CD4-positive, alpha-beta T cell (primary cell): ENCODE measurements at regions not wholly inside any gene's neighbourhood (a gene's known extent, or its start where the extent isn't known, plus 50 kb on each side); places are given as distances from the start of the nearest gene placed in this dataset.

Experiments used
- ATAC-seq: fragments of 200-7000 bp; cut with Tn5 transposase; one replicate; pipeline ENCODE4 v1.10.0; 2022; ENCODE audit warnings: mild to moderate bottlenecking; ENCODE audit not compliant: poor library complexity
- CTCF ChIA-PET: fragments of 350-600 bp; sonication (Branson Sonifier 250); formaldehyde crosslinking; loops from one replicate; lab custom pipeline; 2021; ENCODE audit warnings: antibody characterized with exemption, inconsistent platforms; lab: Charles Lee
- POLR2A ChIA-PET: fragments of 350-600 bp; sonication (Branson Sonifier 250); formaldehyde crosslinking; loops from one replicate; lab custom pipeline; 2021; ENCODE audit warnings: antibody characterized with exemption, inconsistent platforms; lab: Charles Lee
- DNase-seq, 14 experiments: peaks; one replicate each; pipeline ENCODE4 v3.0.0-alpha.2; 2013 to 2020; ENCODE audit warnings: mixed read lengths in 2 of 14
- H3K27ac ChIP-seq, 2 donors: one replicate each; pipeline versions ENCODE4 v1.5.1 to v1.7.0; 2013; ENCODE audit warnings: low read length in 2 of 2, low read depth in 1 of 2, mild to moderate bottlenecking in 1 of 2
- H3K27me3 ChIP-seq, 2 experiments: 1 replicate in 1 of 2; 2 replicates in 1 of 2; pipeline versions ENCODE4 v1.6.1 to v1.7.0; 2013; ENCODE audit warnings: low read length in 2 of 2, control low read depth in 1 of 2, mild to moderate bottlenecking in 1 of 2, moderate library complexity in 1 of 2; ENCODE audit not compliant: insufficient read depth in 2 of 2, control insufficient read depth in 1 of 2
- H3K36me3 ChIP-seq: one replicate; pipeline ENCODE4 v1.6.1; 2013; ENCODE audit warnings: low read length, control low read depth; ENCODE audit not compliant: insufficient read depth
- H3K4me1 ChIP-seq: one replicate; pipeline ENCODE4 v1.6.1; 2013; ENCODE audit warnings: low read length, control low read depth; ENCODE audit not compliant: insufficient read depth
- H3K4me3 ChIP-seq: one replicate; pipeline ENCODE4 v1.5.1; 2013; ENCODE audit warnings: mild to moderate bottlenecking, low read length, moderate library complexity
- H3K9me3 ChIP-seq, 2 experiments: 1 replicate in 1 of 2; 2 replicates in 1 of 2; pipeline versions ENCODE4 v1.6.1 to v1.7.0; 2013; ENCODE audit warnings: low read length in 2 of 2, mild to moderate bottlenecking in 2 of 2, control low read depth in 1 of 2, moderate library complexity in 1 of 2; ENCODE audit not compliant: control insufficient read depth in 1 of 2, insufficient read depth in 1 of 2
- H3K27ac Mint-ChIP-seq: one replicate; pipeline ENCODE4 v1.8.0; 2020; ENCODE audit warnings: mixed read lengths
- H3K27me3 Mint-ChIP-seq: one replicate; pipeline ENCODE4 v1.8.0; 2021; ENCODE audit warnings: mixed read lengths
- H3K36me3 Mint-ChIP-seq: one replicate; pipeline ENCODE4 v1.8.0; 2021; ENCODE audit warnings: low read depth, mixed read lengths
- H3K4me1 Mint-ChIP-seq: one replicate; pipeline ENCODE4 v1.8.0; 2021; ENCODE audit warnings: low read depth, mixed read lengths
- H3K4me3 Mint-ChIP-seq: one replicate; pipeline ENCODE4 v1.8.0; 2020; ENCODE audit warnings: mild to moderate bottlenecking, mixed read lengths
- H3K9me3 Mint-ChIP-seq: one replicate; pipeline ENCODE4 v1.8.0; 2020; ENCODE audit warnings: mixed read lengths
- intact Hi-C, 2 experiments: fragments of 100-400 bp; cut with DNase I in 1 of 2; cut with micrococcal nuclease in 1 of 2; formaldehyde crosslinking; loops; one replicate each; pipeline versions ENCODE4 v1.15.1 to v1.9.0; 2023 to 2025; cut with DNase I, micrococcal nuclease
- TF ChIP-seq, protein P1 (sequence below): fragments of 200-600 bp; IDR thresholded peaks from one replicate; pipeline ENCODE4 v1.8.0; 2022; ENCODE audit warnings: antibody characterized with exemption, mild to moderate bottlenecking

- peaks cover 4% of the 10 kb centered on the region for H3K27me3 Mint-ChIP-seq
- CTCF ChIA-PET = no interaction called here
- no peaks in the 10 kb centered on the region for H3K4me1 Mint-ChIP-seq
- POLR2A ChIA-PET = no interaction called here
- peaks cover 0 to 3% of the 10 kb centered on the region in 2 experiments for H3K9me3 ChIP-seq
- intact Hi-C loops = no loop called here
- no peaks in the 10 kb centered on the region for H3K36me3 Mint-ChIP-seq
- no peaks in the 10 kb centered on the region for H3K4me1 ChIP-seq
- no peaks in the 10 kb centered on the region for H3K27me3 ChIP-seq
- ATAC-seq = no peak
- H3K27ac Mint-ChIP-seq = no peak overlapping the region
- DNase-seq = no peak
- TF ChIP-seq, protein P1, sequence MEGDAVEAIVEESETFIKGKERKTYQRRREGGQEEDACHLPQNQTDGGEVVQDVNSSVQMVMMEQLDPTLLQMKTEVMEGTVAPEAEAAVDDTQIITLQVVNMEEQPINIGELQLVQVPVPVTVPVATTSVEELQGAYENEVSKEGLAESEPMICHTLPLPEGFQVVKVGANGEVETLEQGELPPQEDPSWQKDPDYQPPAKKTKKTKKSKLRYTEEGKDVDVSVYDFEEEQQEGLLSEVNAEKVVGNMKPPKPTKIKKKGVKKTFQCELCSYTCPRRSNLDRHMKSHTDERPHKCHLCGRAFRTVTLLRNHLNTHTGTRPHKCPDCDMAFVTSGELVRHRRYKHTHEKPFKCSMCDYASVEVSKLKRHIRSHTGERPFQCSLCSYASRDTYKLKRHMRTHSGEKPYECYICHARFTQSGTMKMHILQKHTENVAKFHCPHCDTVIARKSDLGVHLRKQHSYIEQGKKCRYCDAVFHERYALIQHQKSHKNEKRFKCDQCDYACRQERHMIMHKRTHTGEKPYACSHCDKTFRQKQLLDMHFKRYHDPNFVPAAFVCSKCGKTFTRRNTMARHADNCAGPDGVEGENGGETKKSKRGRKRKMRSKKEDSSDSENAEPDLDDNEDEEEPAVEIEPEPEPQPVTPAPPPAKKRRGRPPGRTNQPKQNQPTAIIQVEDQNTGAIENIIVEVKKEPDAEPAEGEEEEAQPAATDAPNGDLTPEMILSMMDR = no peak
- H3K36me3 ChIP-seq = no peaks in the 10 kb centered on the region
- H3K27ac ChIP-seq = no peak overlapping the region
- no peak overlapping the region for H3K4me3 Mint-ChIP-seq
- no peak overlapping the region for H3K4me3 ChIP-seq
- H3K9me3 Mint-ChIP-seq = no peaks in the 10 kb centered on the region
These were observed 153.0 kb upstream of the NSMCE3 start for GRCh38 chr15:29422606-29423005.

GRCh38 chr15:29420188-29420587 is 150.6 kb upstream of the NSMCE3 start:
- no peaks in the 10 kb centered on the region for H3K4me1 Mint-ChIP-seq
- no peak overlapping the region for H3K4me3 Mint-ChIP-seq
- H3K9me3 ChIP-seq = peaks cover 0 to 3% of the 10 kb centered on the region in 2 experiments
- DNase-seq (no peak), ATAC-seq (no peak)
- H3K27me3 Mint-ChIP-seq = peaks cover 8% of the 10 kb centered on the region
- no peak overlapping the region for H3K27ac ChIP-seq
- ChIA-PET POLR2A (no interaction called here), CTCF (interaction anchor here (1.1 kb wide), 1 partner anchor 27 kb away, joined by 3 read pairs; no protein-coding TSS in a partner anchor)
- intact Hi-C loops = no loop called here
- H3K36me3 ChIP-seq = no peaks in the 10 kb centered on the region
- TF ChIP-seq, protein P1 = no peak
- no peaks in the 10 kb centered on the region for H3K4me1 ChIP-seq
- no peak overlapping the region for H3K27ac Mint-ChIP-seq
- H3K4me3 ChIP-seq = no peak overlapping the region
- H3K36me3 Mint-ChIP-seq = no peaks in the 10 kb centered on the region
- H3K27me3 ChIP-seq = no peaks in the 10 kb centered on the region
- H3K9me3 Mint-ChIP-seq = no peaks in the 10 kb centered on the region

GRCh38 chr15:29418931-29419330 is 149.3 kb upstream of the NSMCE3 start:
- Mint-ChIP-seq H3K27me3 (peaks cover 8% of the 10 kb centered on the region), H3K36me3 (no peaks in the 10 kb centered on the region), H3K4me1 (no peaks in the 10 kb centered on the region), H3K4me3 (no peak overlapping the region), H3K27ac (no peak overlapping the region), H3K9me3 (no peaks in the 10 kb centered on the region)
- ChIA-PET CTCF (no interaction called here), POLR2A (no interaction called here)
- TF ChIP-seq, protein P1 = no peak
- DNase-seq (no peak), ATAC-seq (no peak)
- no peak overlapping the region for H3K27ac ChIP-seq
- H3K27me3 ChIP-seq = no peaks in the 10 kb centered on the region
- intact Hi-C loops = loop anchor here in 1 of 2 experiments (5.0 kb wide), 1 partner anchor 48 kb away; no protein-coding TSS in a partner anchor
- H3K4me3 ChIP-seq = no peak overlapping the region
- H3K36me3 ChIP-seq = no peaks in the 10 kb centered on the region
- no peaks in the 10 kb centered on the region for H3K4me1 ChIP-seq
- H3K9me3 ChIP-seq = peaks cover 0 to 3% of the 10 kb centered on the region in 2 experiments
